Neural cell (in vitro differentiated cells): ENCODE measurements at regions not wholly inside any gene's neighbourhood (a gene's known extent, or its start where the extent isn't known, plus 50 kb on each side); places are given as distances from the start of the nearest gene placed in this dataset.

Experiments used
- H2AFZ ChIP-seq: fragments of 200-600, 300-800 bp; sonication (generic), shearing (Covaris generic); 2 replicates; pipeline ENCODE4 v1.6.0; 2014; ENCODE audit warnings: low read depth, mild to moderate bottlenecking, antibody characterized with exemption, low read length, moderate library complexity
- H3F3A ChIP-seq: fragments of 200-600 bp; shearing (Covaris generic); 2 replicates; pipeline ENCODE4 v1.6.1; 2016; ENCODE audit warnings: mild to moderate bottlenecking, moderate library complexity, mixed read lengths, antibody characterized with exemption, low read length; ENCODE audit not compliant: insufficient read depth, poor library complexity, severe bottlenecking
- H3K27ac ChIP-seq: fragments of 200-600, 300-800 bp; sonication (generic), shearing (Covaris generic); 2 replicates; pipeline ENCODE4 v1.5.1; 2014; ENCODE audit warnings: mild to moderate bottlenecking, low read length, moderate library complexity
- H3K27me3 ChIP-seq: fragments of 300-800, 200-600 bp; sonication (generic), shearing (Covaris generic); 2 replicates; pipeline ENCODE4 v1.6.0; 2014; ENCODE audit warnings: mild to moderate bottlenecking, low read depth, low read length, moderate library complexity; ENCODE audit not compliant: insufficient read depth
- H3K36me3 ChIP-seq: fragments of 300-800, 200-600 bp; sonication (generic), shearing (Covaris generic); 2 replicates; pipeline ENCODE4 v1.5.1; 2014; ENCODE audit warnings: mild to moderate bottlenecking, antibody characterized with exemption, low read length, moderate library complexity; ENCODE audit not compliant: insufficient read depth
- H3K4me2 ChIP-seq: fragments of 300-800, 200-600 bp; sonication (generic), shearing (Covaris generic); 2 replicates; pipeline ENCODE4 v1.6.0; 2014; ENCODE audit warnings: mild to moderate bottlenecking, low read length
- H3K4me3 ChIP-seq: fragments of 300-800, 200-600 bp; sonication (generic), shearing (Covaris generic); 2 replicates; pipeline ENCODE4 v1.5.1; 2014; ENCODE audit warnings: mild to moderate bottlenecking, low read length, moderate library complexity
- H3K79me2 ChIP-seq: fragments of 200-600 bp; shearing (Covaris generic); replicated peaks from 2 replicates; pipeline ENCODE4 v1.6.0; 2014; ENCODE audit warnings: mild to moderate bottlenecking, low read length, moderate library complexity; ENCODE audit not compliant: insufficient read depth
- H3K9ac ChIP-seq: fragments of 300-800, 200-600 bp; sonication (generic), shearing (Covaris generic); 2 replicates; pipeline ENCODE4 v1.6.1; 2016; ENCODE audit warnings: mild to moderate bottlenecking, low read length, mixed read lengths
- H3K9me2 ChIP-seq: fragments of 200-600 bp; shearing (Covaris generic); 2 replicates; pipeline ENCODE4 v1.6.1; 2016; ENCODE audit warnings: mild to moderate bottlenecking, low read length, mixed read lengths; ENCODE audit not compliant: insufficient read depth
- H3K9me3 ChIP-seq: fragments of 200-600, 300-800 bp; sonication (generic), shearing (Covaris generic); 2 replicates; pipeline ENCODE4 v1.6.1; 2016; ENCODE audit warnings: mild to moderate bottlenecking, mixed run types, low read length, moderate library complexity, mixed read lengths
- H4K20me1 ChIP-seq: fragments of 200-600 bp; shearing (Covaris generic); 2 replicates; pipeline ENCODE4 v1.6.1; 2016; ENCODE audit warnings: mild to moderate bottlenecking, mixed run types; ENCODE audit not compliant: insufficient read depth
- CTCF ChIP-seq: fragments of 450-650 bp; IDR thresholded peaks from 2 replicates; pipeline ENCODE4 v1.5.1; 2014; ENCODE audit warnings: antibody characterized with exemption, mild to moderate bottlenecking, moderate library complexity; ENCODE audit not compliant: poor library complexity, severe bottlenecking
- EP300 ChIP-seq: fragments of 450-650 bp; conservative IDR thresholded peaks from 2 replicates; pipeline ENCODE4 v1.6.1; 2014; ENCODE audit warnings: antibody characterized with exemption, mild to moderate bottlenecking, moderate library complexity; ENCODE audit not compliant: poor library complexity, severe bottlenecking
- EZH2 ChIP-seq: fragments of 200-600, 300-800 bp; shearing (Covaris generic), sonication (generic); IDR thresholded peaks from 2 replicates; pipeline ENCODE4 v1.6.1; 2014; ENCODE audit warnings: antibody characterized with exemption, low read length, borderline replicate concordance, mild to moderate bottlenecking; ENCODE audit not compliant: insufficient read depth, poor library complexity, severe bottlenecking
- MXI1 ChIP-seq: fragments of 450-650 bp; conservative IDR thresholded peaks from 2 replicates; pipeline ENCODE4 v1.6.1; 2014; ENCODE audit warnings: antibody characterized with exemption, mild to moderate bottlenecking; ENCODE audit not compliant: poor library complexity, severe bottlenecking
- POLR2AphosphoS5 ChIP-seq: IDR thresholded peaks from 2 replicates; pipeline ENCODE4 v1.6.1; 2012
- RAD21 ChIP-seq: fragments of 450-650 bp; conservative IDR thresholded peaks from 2 replicates; pipeline ENCODE4 v1.6.1; 2014; ENCODE audit warnings: antibody characterized with exemption, mild to moderate bottlenecking, moderate library complexity
- SMC3 ChIP-seq: fragments of 450-650 bp; conservative IDR thresholded peaks from 2 replicates; pipeline ENCODE4 v1.6.1; 2014; ENCODE audit warnings: antibody characterized with exemption, mild to moderate bottlenecking, moderate library complexity; ENCODE audit not compliant: poor library complexity
- TAF1 ChIP-seq: IDR thresholded peaks from 2 replicates; pipeline ENCODE4 v1.6.1; 2012; ENCODE audit warnings: low read depth
- TF ChIP-seq, protein P1 (sequence below): IDR thresholded peaks from 2 replicates; pipeline ENCODE4 v1.6.1; 2012; ENCODE audit warnings: borderline replicate concordance

GRCh38 chr20:60402189-60403058 lies 444.2 kb downstream of the CDH26 start:
- Histone ChIP-seq H3K27me3 (no peaks in the 10 kb centered on the region), H3K4me3 (no peak overlapping the region), H2AFZ (no peak overlapping the region), H3K27ac (peak overlapping the region; percentile 72), H3K9ac (peak overlapping the region; percentile 35), H3K9me3 (no peaks in the 10 kb centered on the region), H3K4me2 (no peak overlapping the region), H4K20me1 (no peaks in the 10 kb centered on the region), H3K9me2 (no peaks in the 10 kb centered on the region), H3K79me2 (no peaks in the 10 kb centered on the region), H3F3A (no peaks in the 10 kb centered on the region), H3K36me3 (no peaks in the 10 kb centered on the region)
- TF ChIP-seq TAF1: no peak
- no peak for TF ChIP-seq POLR2AphosphoS5
- TF ChIP-seq EP300: no peak
- no peak for TF ChIP-seq SMC3
- no peak for TF ChIP-seq CTCF
- TF ChIP-seq, protein P1, sequence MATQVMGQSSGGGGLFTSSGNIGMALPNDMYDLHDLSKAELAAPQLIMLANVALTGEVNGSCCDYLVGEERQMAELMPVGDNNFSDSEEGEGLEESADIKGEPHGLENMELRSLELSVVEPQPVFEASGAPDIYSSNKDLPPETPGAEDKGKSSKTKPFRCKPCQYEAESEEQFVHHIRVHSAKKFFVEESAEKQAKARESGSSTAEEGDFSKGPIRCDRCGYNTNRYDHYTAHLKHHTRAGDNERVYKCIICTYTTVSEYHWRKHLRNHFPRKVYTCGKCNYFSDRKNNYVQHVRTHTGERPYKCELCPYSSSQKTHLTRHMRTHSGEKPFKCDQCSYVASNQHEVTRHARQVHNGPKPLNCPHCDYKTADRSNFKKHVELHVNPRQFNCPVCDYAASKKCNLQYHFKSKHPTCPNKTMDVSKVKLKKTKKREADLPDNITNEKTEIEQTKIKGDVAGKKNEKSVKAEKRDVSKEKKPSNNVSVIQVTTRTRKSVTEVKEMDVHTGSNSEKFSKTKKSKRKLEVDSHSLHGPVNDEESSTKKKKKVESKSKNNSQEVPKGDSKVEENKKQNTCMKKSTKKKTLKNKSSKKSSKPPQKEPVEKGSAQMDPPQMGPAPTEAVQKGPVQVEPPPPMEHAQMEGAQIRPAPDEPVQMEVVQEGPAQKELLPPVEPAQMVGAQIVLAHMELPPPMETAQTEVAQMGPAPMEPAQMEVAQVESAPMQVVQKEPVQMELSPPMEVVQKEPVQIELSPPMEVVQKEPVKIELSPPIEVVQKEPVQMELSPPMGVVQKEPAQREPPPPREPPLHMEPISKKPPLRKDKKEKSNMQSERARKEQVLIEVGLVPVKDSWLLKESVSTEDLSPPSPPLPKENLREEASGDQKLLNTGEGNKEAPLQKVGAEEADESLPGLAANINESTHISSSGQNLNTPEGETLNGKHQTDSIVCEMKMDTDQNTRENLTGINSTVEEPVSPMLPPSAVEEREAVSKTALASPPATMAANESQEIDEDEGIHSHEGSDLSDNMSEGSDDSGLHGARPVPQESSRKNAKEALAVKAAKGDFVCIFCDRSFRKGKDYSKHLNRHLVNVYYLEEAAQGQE: no peak
- TF ChIP-seq RAD21: no peak
- TF ChIP-seq MXI1: no peak
- TF ChIP-seq EZH2: no peak

GRCh38 chr20:60403105-60403741 lies 445.0 kb downstream of the CDH26 start:
- Histone ChIP-seq H3K4me3 (peak overlapping the region; percentile 19), H3K9me3 (no peaks in the 10 kb centered on the region), H3K4me2 (no peak overlapping the region), H3K27ac (peak overlapping the region; percentile 72), H3K9ac (peak overlapping the region; percentile 35), H3K27me3 (no peaks in the 10 kb centered on the region), H2AFZ (no peak overlapping the region), H4K20me1 (no peaks in the 10 kb centered on the region), H3K36me3 (no peaks in the 10 kb centered on the region), H3K9me2 (no peaks in the 10 kb centered on the region), H3K79me2 (no peaks in the 10 kb centered on the region), H3F3A (no peaks in the 10 kb centered on the region)
- no peak for TF ChIP-seq EZH2
- TF ChIP-seq SMC3: no peak
- TF ChIP-seq EP300: no peak
- TF ChIP-seq RAD21: no peak
- TF ChIP-seq TAF1: no peak
- TF ChIP-seq, protein P1: no peak
- no peak for TF ChIP-seq MXI1
- TF ChIP-seq CTCF: no peak
- no peak for TF ChIP-seq POLR2AphosphoS5
